Fibroblast of lung (primary cell): ENCODE measurements at regions not wholly inside any gene's neighbourhood (a gene's known extent, or its start where the extent isn't known, plus 50 kb on each side); places are given as distances from the start of the nearest gene placed in this dataset.

Experiments
- DNase-seq, 2 donors: peaks; one replicate each; pipeline versions ENCODE4 v3.0.0 to v3.0.0-alpha.2; 2010; ENCODE audit warnings: low read depth in 2 of 2
- H2AFZ ChIP-seq: 2 replicates; pipeline ENCODE4 v1.5.1; 2012; ENCODE audit warnings: low read length, control low read depth, inconsistent platforms
- H3K27ac ChIP-seq: 2 replicates; pipeline ENCODE4 v1.5.1; 2011; ENCODE audit warnings: low read length, control low read depth; ENCODE audit not compliant: insufficient read depth
- H3K27me3 ChIP-seq: 2 replicates; pipeline ENCODE4 v1.5.1; 2011; ENCODE audit warnings: mild to moderate bottlenecking, low read length; ENCODE audit not compliant: control insufficient read depth, insufficient read depth
- H3K36me3 ChIP-seq: 2 replicates; pipeline ENCODE4 v1.5.1; 2011; ENCODE audit warnings: low read length; ENCODE audit not compliant: control insufficient read depth, insufficient read depth
- H3K4me1 ChIP-seq: 2 replicates; pipeline ENCODE4 v1.5.1; 2011; ENCODE audit warnings: low read length; ENCODE audit not compliant: control insufficient read depth, insufficient read depth; ENCODE audit errors: extremely low read depth
- H3K4me2 ChIP-seq: 2 replicates; pipeline ENCODE4 v1.5.1; 2011; ENCODE audit warnings: low read length, control low read depth; ENCODE audit not compliant: insufficient read depth; ENCODE audit errors: extremely low read depth
- H3K4me3 ChIP-seq, 4 experiments: fragments of 200-600 bp in 1 of 4; sonication (generic) in 1 of 4; replicated peaks in 1 of 4; 2 replicates each; pipeline ENCODE4 v1.5.1; 2011 to 2016; ENCODE audit warnings: low read length in 4 of 4, low read depth in 3 of 4, mild to moderate bottlenecking in 3 of 4, control low read depth in 2 of 4, inconsistent platforms in 1 of 4, mixed read lengths in 1 of 4; ENCODE audit not compliant: insufficient read depth in 1 of 4; ENCODE audit errors: control extremely low read depth in 1 of 4
- H3K79me2 ChIP-seq: 2 replicates; pipeline ENCODE4 v1.5.1; 2012; ENCODE audit warnings: mild to moderate bottlenecking, low read length, inconsistent platforms; ENCODE audit not compliant: control insufficient read depth, insufficient read depth
- H3K9ac ChIP-seq: 2 replicates; pipeline ENCODE4 v1.5.1; 2011; ENCODE audit warnings: mild to moderate bottlenecking, low read length, control low read depth; ENCODE audit not compliant: insufficient read depth
- H3K9me3 ChIP-seq: 2 replicates; pipeline ENCODE4 v1.5.1; 2012; ENCODE audit warnings: low read depth, low read length; ENCODE audit not compliant: control insufficient read depth, insufficient read depth
- H4K20me1 ChIP-seq: 2 replicates; pipeline ENCODE4 v1.5.1; 2011; ENCODE audit warnings: low read length; ENCODE audit not compliant: control insufficient read depth, insufficient read depth; ENCODE audit errors: extremely low read depth
- EZH2 ChIP-seq: IDR thresholded peaks from 2 replicates; pipeline ENCODE4 v1.5.1; 2012; ENCODE audit warnings: low read length, control low read depth, mild to moderate bottlenecking; ENCODE audit errors: missing control alignments
- TF ChIP-seq, protein P1 (sequence below), 2 donors: IDR thresholded peaks in 1 of 2; conservative IDR thresholded peaks in 1 of 2; 1 replicate in 1 of 2; 2 replicates in 1 of 2; pipeline ENCODE4 v1.5.1; 2011 to 2012; ENCODE audit warnings: low read length in 2 of 2, control low read depth in 1 of 2, inconsistent platforms in 1 of 2, low read depth in 1 of 2, mild to moderate bottlenecking in 1 of 2

DNA sequence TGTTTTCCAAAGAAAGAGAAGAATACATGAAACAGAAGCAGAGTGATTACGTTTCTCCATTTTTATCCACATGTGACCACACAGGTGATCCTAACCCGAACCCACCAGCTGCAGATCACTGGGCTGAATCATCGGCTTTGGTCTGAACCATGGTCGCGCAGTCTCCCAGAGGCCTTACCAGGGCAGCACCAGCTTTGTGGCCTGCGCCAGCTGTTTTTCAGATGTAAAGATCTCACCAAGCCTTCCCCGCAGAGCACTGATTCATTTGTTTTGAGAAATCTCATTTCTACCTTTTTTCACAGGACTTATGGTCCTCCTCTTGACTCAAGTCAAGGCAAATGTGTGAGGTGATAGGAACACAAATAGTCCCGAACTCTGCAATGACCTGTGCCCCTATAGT is 207.0 kb upstream of the PPP2R2D start:
- no peaks in the 10 kb centered on the region for H3K27me3 ChIP-seq
- TF ChIP-seq EZH2: no peak
- TF ChIP-seq, protein P1, sequence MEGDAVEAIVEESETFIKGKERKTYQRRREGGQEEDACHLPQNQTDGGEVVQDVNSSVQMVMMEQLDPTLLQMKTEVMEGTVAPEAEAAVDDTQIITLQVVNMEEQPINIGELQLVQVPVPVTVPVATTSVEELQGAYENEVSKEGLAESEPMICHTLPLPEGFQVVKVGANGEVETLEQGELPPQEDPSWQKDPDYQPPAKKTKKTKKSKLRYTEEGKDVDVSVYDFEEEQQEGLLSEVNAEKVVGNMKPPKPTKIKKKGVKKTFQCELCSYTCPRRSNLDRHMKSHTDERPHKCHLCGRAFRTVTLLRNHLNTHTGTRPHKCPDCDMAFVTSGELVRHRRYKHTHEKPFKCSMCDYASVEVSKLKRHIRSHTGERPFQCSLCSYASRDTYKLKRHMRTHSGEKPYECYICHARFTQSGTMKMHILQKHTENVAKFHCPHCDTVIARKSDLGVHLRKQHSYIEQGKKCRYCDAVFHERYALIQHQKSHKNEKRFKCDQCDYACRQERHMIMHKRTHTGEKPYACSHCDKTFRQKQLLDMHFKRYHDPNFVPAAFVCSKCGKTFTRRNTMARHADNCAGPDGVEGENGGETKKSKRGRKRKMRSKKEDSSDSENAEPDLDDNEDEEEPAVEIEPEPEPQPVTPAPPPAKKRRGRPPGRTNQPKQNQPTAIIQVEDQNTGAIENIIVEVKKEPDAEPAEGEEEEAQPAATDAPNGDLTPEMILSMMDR (conservative IDR thresholded peaks at IDR 0.05 in 1 of 2, IDR thresholded peaks at IDR 0.05 in 1 of 2; ENCODE audit: low read depth in 1 of 2, low read length in 2 of 2): no peak
- H3K4me3 ChIP-seq: no peak overlapping the region
- no peaks in the 10 kb centered on the region for H3K4me1 ChIP-seq
- H3K27ac ChIP-seq: no peak overlapping the region
- no peak overlapping the region for H2AFZ ChIP-seq
- no peak overlapping the region for H3K9ac ChIP-seq
- no peaks in the 10 kb centered on the region for H3K9me3 ChIP-seq
- H3K36me3 ChIP-seq: no peaks in the 10 kb centered on the region
- no peak overlapping the region for H3K4me2 ChIP-seq
- DNase-seq: no peak
- no peaks in the 10 kb centered on the region for H4K20me1 ChIP-seq
- no peaks in the 10 kb centered on the region for H3K79me2 ChIP-seq

DNA sequence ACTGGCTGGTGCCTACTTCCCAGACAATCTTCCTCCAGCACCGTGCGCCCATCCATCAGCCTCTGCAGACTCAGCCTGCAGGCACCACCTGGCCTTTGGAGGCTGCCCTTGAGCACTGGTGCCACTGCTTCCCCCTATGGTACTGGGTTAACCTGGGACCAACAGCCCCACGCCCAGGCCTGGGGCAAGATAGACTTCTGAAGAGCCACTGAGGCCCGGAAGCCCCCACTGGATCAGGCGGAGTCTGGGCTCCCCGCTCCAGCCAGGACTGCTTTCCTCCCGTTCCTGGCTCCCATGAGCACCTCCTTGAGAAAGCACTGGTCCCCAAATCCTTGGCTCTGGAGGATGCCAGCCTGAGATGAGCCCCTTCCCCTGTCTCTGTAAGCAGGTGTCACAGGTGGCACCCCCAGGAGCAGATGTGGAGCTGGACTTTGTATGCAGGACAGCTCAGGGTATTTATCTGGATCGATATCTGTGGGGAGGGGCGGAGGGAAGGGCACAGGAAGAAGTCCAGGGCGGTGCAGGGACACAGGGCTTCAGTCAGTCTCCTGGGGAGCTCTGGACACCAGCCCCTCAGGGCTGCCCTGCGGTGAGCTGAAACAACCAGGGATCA is 206.5 kb upstream of the PPP2R2D start:
- DNase-seq: no peak

DNA sequence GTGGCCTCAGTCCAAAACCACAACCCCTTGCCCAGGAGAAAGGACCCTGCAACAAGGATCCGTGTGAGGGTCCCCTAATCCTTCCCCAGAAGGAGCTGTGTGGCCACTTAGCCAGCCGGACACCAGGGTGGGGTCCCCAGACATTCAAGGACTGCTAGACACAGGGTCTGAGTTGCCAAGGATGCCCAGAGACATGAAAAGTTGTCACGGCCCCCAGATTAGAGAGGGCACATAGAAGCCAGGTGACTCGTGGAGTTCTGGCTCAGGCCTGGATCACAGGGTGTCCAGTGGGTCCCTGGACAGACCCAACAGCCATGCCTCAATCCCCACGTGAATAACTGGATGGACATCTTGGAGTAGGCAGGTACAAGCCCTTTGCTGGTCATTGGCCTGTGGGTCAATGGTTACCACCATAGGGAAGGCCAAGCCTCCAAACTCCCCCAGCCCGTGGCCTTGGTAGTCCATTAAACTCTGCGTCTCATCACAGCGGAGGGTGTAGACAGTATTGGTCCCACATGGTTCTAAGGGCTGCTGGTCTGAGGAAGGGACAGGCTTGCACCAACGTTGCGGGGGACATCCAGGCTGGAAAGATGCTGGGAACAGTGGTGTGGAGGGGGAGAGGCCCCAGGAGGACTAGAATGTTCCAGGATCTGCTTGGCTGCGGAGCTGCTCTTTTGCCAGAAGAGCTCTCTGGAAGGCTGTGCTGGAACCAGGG is 205.9 kb upstream of the PPP2R2D start:
- Histone ChIP-seq H2AFZ (no peak overlapping the region), H3K9me3 (no peaks in the 10 kb centered on the region), H3K36me3 (no peaks in the 10 kb centered on the region)

More for the DNA sequence above, 206.5 kb upstream of the PPP2R2D start:
- H3K9ac ChIP-seq: no peak overlapping the region
- H3K4me2 ChIP-seq: no peak overlapping the region
- H2AFZ ChIP-seq: no peak overlapping the region
- H3K27ac ChIP-seq: no peak overlapping the region
- no peaks in the 10 kb centered on the region for H4K20me1 ChIP-seq
- H3K36me3 ChIP-seq: no peaks in the 10 kb centered on the region
- H3K9me3 ChIP-seq: no peaks in the 10 kb centered on the region
- TF ChIP-seq, protein P1 (conservative IDR thresholded peaks at IDR 0.05 in 1 of 2, IDR thresholded peaks at IDR 0.05 in 1 of 2; ENCODE audit: low read depth in 1 of 2, low read length in 2 of 2): no peak
- TF ChIP-seq EZH2: no peak
- no peak overlapping the region for H3K4me3 ChIP-seq
- H3K4me1 ChIP-seq: no peaks in the 10 kb centered on the region
- H3K27me3 ChIP-seq: no peaks in the 10 kb centered on the region
- no peaks in the 10 kb centered on the region for H3K79me2 ChIP-seq

More for the DNA sequence above, 205.9 kb upstream of the PPP2R2D start:
- Histone ChIP-seq H4K20me1 (no peaks in the 10 kb centered on the region), H3K4me3 (no peak overlapping the region), H3K27me3 (no peaks in the 10 kb centered on the region), H3K4me1 (no peaks in the 10 kb centered on the region), H3K79me2 (no peaks in the 10 kb centered on the region), H3K4me2 (no peak overlapping the region), H3K27ac (no peak overlapping the region), H3K9ac (no peak overlapping the region)
- TF ChIP-seq, protein P1 (conservative IDR thresholded peaks at IDR 0.05 in 1 of 2, IDR thresholded peaks at IDR 0.05 in 1 of 2; ENCODE audit: low read depth in 1 of 2, low read length in 2 of 2): no peak
- TF ChIP-seq EZH2: no peak
- no peak for DNase-seq
